ENCODE measurements at regions not wholly inside any gene's neighbourhood (a gene's known extent, or its start where the extent isn't known, plus 50 kb on each side); places are given as distances from the start of the nearest gene placed in this dataset.

DNA sequence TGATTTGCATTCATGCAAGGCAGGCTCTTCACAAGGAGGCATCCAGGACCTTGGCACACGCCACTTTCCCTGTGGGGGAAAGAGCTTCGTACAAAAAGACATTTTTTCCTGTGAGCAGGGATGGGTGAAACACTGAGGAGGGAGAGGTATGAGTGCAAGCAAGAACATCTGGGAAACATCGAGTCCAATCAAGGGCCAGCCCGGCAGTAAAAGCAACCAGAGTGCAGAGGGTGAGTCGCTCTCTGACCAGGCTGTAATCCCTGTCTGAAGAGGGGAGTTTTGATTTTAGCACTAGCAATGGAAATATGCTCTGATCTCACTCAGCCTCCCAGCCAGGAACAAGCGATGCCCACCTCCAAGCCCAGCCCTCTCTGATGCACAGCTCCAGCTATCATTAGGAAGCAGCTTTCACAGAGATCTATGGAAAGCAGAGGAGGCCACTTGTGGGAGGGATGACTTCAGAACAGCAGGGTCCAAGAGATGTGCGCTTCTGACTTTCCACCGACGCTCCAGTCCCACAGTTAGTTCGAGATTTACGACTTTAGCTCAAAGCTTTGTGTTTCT, 211.0 kb upstream of the ADAMTS16 start:
- H3K9me3 ChIP-seq: peaks cover 0 to 13% (median 8%) of the 10 kb centered on the region in 4 donors
- H3K27me3 ChIP-seq: no peaks in the 10 kb centered on the region
- TF ChIP-seq, protein P1, sequence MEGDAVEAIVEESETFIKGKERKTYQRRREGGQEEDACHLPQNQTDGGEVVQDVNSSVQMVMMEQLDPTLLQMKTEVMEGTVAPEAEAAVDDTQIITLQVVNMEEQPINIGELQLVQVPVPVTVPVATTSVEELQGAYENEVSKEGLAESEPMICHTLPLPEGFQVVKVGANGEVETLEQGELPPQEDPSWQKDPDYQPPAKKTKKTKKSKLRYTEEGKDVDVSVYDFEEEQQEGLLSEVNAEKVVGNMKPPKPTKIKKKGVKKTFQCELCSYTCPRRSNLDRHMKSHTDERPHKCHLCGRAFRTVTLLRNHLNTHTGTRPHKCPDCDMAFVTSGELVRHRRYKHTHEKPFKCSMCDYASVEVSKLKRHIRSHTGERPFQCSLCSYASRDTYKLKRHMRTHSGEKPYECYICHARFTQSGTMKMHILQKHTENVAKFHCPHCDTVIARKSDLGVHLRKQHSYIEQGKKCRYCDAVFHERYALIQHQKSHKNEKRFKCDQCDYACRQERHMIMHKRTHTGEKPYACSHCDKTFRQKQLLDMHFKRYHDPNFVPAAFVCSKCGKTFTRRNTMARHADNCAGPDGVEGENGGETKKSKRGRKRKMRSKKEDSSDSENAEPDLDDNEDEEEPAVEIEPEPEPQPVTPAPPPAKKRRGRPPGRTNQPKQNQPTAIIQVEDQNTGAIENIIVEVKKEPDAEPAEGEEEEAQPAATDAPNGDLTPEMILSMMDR (IDR thresholded peaks at IDR 0.05): no peak
- TF ChIP-seq POLR2A (IDR thresholded peaks at IDR 0.05; ENCODE audit: low read depth): no peak
- no peak for TF ChIP-seq EP300 (IDR thresholded peaks at IDR 0.05)
- TF ChIP-seq POLR2AphosphoS5 (IDR thresholded peaks at IDR 0.05): no peak
- no peaks in the 10 kb centered on the region for H3K4me1 ChIP-seq
- no peaks in the 10 kb centered on the region for H3K36me3 ChIP-seq
- intact Hi-C loops (cut with DNase I): no loop called here
- no peak overlapping the region for H3K27ac ChIP-seq (replicated peaks in 1 of 4)
- no peak overlapping the region for H3K4me3 ChIP-seq
- DNase-seq (ENCODE audit: extremely low spot score): peak; percentile 81
- WGBS: 76% methylated on average over 11 of the region's 11 CpGs

DNA sequence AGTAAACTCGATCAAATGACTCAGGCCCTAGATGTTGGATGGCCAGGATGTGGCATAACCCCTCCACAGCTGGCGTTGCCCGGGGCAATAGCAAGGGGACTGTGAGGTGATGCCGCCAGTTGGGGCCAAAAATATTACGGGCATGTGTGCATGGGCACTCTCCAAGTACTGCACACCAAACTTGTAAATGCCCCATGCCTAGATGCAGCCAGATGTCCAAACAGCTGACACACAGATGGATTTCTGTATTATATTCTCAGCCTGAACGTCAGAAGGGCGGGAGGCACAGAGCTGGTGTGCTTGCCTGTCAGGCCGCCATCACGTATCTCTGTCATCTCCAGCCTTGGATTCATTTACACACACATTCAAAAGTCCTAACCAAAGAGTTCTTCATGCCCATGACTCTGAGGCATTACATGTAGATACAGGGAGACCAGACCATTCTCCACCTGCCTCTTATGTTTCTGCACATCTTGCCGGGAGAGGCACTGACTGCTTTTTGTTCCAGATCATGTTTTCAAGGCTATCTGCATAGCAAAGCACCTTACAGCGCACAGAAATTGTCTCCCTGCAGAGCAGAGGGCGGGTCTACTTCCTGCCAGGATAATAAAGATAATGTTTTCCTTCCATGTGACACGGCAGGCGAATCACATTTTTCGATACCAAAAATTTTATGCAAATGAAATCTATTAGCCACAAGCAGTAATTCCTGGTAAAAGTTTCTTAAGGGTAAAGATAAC, 200.9 kb upstream of the ADAMTS16 start:
- TF ChIP-seq POLR2AphosphoS5 (IDR thresholded peaks at IDR 0.05) (no peak), EP300 (IDR thresholded peaks at IDR 0.05) (no peak)
- TF ChIP-seq, protein P1 (IDR thresholded peaks at IDR 0.05): no peak
- Histone ChIP-seq H3K9me3 (no peaks in the 10 kb centered on the region), H3K36me3 (no peaks in the 10 kb centered on the region), H3K27me3 (peaks cover 0 to 18% (median 0%) of the 10 kb centered on the region in 4 donors), H3K4me3 (no peak overlapping the region), H3K27ac (replicated peaks in 1 of 4) (no peak overlapping the region), H3K4me1 (peaks cover 0 to 4% (median 0%) of the 10 kb centered on the region in 4 donors)
- 78% methylated on average over 14 of the region's 15 CpGs for WGBS
- DNase-seq (ENCODE audit: extremely low spot score): no peak
- intact Hi-C loops (cut with DNase I): no loop called here

DNA sequence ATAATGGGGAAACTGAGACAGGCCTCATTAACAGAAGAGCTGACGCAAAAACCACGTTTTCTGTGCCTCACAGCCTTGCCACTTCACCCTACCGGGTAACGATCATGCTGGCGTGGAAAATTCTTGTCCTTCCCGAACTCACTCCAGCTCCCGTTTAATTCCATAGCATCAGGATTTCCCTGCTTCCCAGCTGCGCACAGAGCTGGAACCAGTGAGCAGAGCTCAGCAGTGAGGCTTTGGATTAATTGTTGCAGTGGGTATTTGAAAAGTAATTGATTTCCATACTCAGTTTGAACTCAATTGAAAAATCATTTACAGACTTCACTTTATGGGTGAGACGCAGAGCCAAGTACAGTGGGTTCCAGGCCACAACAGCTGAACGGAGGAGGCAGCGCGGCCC, 199.0 kb upstream of the ADAMTS16 start:
- H3K27ac ChIP-seq (replicated peaks in 1 of 4): no peak overlapping the region
- H3K4me3 ChIP-seq: no peak overlapping the region
- 83% methylated on average over 12 of the region's 12 CpGs for WGBS
- H3K4me1 ChIP-seq: peaks cover 0 to 4% (median 0%) of the 10 kb centered on the region in 4 donors
- no peaks in the 10 kb centered on the region for H3K9me3 ChIP-seq
- intact Hi-C loops (cut with DNase I): no loop called here
- DNase-seq (ENCODE audit: extremely low spot score): no peak
- peaks cover 0 to 18% (median 0%) of the 10 kb centered on the region in 4 donors for H3K27me3 ChIP-seq
- TF ChIP-seq POLR2AphosphoS5 (IDR thresholded peaks at IDR 0.05): no peak
- TF ChIP-seq POLR2A (IDR thresholded peaks at IDR 0.05; ENCODE audit: low read depth): no peak
- TF ChIP-seq, protein P1 (IDR thresholded peaks at IDR 0.05): no peak
- no peak for TF ChIP-seq EP300 (IDR thresholded peaks at IDR 0.05)
- H3K36me3 ChIP-seq: no peaks in the 10 kb centered on the region

DNA sequence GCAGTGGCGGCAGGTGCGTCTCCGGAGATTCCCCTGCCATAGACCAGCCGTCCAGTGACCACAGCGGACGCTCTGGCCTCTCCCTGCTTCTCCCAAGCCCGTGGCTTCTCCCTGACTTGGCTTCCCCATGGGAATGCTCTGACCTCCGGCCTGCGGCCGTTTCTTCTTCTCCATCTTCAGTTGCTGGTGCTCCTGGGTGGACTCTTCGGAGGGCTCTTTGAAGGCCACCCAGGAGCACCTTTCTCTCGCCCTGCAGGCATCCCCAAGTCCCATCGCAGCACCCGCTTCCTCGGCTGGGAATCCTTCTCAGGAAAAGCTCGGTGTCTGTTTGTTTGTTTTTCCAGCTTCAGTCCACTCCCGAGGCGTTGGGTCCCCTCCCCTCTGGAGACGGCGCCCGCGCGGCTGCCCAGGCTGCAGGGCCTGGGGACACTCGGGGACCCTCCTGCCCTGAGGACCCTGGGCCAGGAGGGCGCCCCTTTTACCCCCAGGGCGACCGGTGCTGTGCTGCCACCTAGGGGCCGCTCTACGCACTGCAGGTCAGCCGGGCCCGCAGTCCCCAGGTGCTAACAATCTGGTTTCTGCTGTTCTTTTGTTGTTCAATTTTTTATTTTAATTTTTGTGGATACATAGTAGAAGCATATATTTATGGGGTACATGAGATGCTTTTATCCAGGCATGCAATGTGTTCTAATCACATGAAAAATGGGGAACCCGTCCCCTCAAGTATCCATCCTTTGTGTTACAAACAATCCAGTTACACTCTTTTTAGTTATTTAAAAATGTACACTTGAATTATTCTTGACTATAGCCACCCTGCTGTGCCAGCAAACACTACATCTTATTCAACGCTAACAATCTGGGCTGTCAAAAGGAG, 197.9 kb upstream of the ADAMTS16 start:
- H3K27ac ChIP-seq (replicated peaks in 1 of 4): no peak overlapping the region
- intact Hi-C loops (cut with DNase I): no loop called here
- no peaks in the 10 kb centered on the region for H3K36me3 ChIP-seq
- H3K9me3 ChIP-seq: no peaks in the 10 kb centered on the region
- DNase-seq (ENCODE audit: extremely low spot score): peak; percentile 90
- H3K4me1 ChIP-seq: peaks cover 0 to 4% (median 0%) of the 10 kb centered on the region in 4 donors
- peaks cover 0 to 18% (median 0%) of the 10 kb centered on the region in 4 donors for H3K27me3 ChIP-seq
- TF ChIP-seq, protein P1 (IDR thresholded peaks at IDR 0.05): peak; percentile 46 to 77 (median 63)
- TF ChIP-seq EP300 (IDR thresholded peaks at IDR 0.05): no peak
- TF ChIP-seq POLR2AphosphoS5 (IDR thresholded peaks at IDR 0.05): no peak
- TF ChIP-seq POLR2A (IDR thresholded peaks at IDR 0.05; ENCODE audit: low read depth): no peak
- 40% methylated on average over 30 of the region's 33 CpGs for WGBS
- H3K4me3 ChIP-seq: peak overlapping the region in 1 of 4 donors; percentile 10
